Stimulated activated CD8-positive, alpha-beta memory T cell treated with anti-CD3 and anti-CD28 coated beads, Interleukin-12 subunit alpha, Interleukin-12 subunit beta, amount 100 ng/mL, for 24 hours (primary cell): ENCODE measurements at regions not wholly inside any gene's neighbourhood (a gene's known extent, or its start where the extent isn't known, plus 50 kb on each side); places are given as distances from the start of the nearest gene placed in this dataset.
"Not testable (repeated sequence)": the region's sequence is repeated elsewhere in the genome, so short reads cannot be mapped to it uniquely, and the experiment has no call there.

Experiments
- DNase-seq: peaks from one replicate; pipeline ENCODE4 v3.0.0-alpha.2; 2020; ENCODE audit errors: extremely low read depth

DNA sequence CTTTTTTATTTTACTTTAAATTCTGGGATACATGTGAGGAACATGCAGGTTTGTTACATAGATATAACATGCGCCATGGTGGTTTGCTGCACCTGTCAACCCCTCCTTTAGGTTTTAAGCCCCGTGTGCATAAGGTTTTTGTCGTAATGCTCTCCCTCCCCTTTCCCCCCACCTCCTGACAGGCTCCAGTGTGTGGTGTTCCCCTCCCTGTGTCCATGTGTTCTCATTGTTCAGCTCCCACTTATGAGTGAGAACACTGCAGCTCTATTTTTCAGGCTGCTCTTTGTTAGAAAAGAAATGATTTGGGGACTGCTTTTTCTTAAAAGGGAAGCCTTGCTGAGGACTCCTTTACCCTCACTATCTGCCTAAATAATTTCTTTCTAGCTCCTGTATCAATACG lies 430.2 kb upstream of the TMEM132C start:
- DNase-seq: not testable (repeated sequence)

DNA sequence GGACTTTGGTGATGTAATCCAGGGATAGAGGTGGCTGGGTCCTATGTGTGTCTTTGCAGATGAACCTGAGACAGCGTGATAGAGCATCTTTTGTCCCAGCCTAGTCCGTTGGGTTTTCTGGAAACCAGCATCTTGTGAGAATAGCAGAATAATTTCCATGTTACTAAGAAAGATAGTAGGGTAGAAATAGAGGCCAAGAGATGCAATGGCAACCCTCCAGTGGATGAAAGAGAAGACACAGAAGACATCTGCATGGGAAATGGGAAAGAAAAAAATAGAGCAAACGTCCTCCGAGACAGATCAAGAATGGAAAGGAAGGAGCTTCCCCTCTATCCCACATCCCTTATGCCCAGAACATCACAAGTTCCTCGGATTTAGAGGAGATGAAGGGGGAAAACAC lies 409.3 kb upstream of the TMEM132C start:
- no peak for DNase-seq

- DNase-seq: no peak
Observed at GRCh38 chr12:127860536-127860935, 406.4 kb upstream of the TMEM132C start.

- DNase-seq: no peak
Observed at GRCh38 chr12:127861406-127861805, 405.6 kb upstream of the TMEM132C start.

GRCh38 chr12:127873306-127873705 lies 393.7 kb upstream of the TMEM132C start:
- no peak for DNase-seq

- DNase-seq: no peak
Observed at GRCh38 chr12:127881371-127882140, 385.4 kb upstream of the TMEM132C start.

- DNase-seq: no peak
Observed at GRCh38 chr12:127883013-127883412, 384.0 kb upstream of the TMEM132C start.

DNA sequence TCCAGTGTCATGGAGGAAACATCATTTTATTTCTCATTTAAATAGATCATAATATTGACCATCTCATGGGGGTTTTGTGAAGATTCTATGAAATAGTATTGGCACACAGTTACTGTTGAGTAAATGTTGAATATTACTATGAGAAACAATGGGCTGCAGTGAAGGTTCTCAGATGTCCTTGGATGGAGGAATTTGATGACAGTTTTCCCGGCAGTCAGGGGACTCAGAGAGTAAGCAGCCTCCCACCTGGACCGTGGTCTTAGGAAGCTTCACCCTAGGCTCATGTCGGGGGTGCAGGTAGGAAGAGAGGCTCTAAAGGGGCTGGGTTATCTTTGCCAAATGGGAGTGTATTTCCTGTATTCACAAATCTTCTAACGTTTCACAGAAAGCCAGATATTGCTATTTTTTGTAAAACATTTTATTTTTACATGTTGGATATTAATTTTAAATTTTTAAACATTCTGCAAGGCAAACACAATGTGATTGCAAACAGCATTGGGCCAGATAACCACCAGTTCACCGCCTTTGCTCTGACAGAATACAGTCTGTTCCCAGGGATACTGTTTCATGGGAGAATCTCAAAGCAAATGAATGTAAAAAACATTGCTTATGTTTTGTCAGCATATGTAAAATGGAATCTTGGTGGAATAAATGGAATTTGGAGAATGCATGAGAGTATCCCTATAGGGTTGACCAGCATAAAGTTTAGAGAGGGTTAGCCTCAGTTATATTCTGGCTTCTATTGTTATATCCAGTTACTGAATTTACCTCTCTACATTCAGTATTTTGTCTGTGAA lies 380.8 kb upstream of the TMEM132C start:
- no peak for DNase-seq

- DNase-seq: no peak
Observed at GRCh38 chr12:127886827-127887226, 380.1 kb upstream of the TMEM132C start.

DNA sequence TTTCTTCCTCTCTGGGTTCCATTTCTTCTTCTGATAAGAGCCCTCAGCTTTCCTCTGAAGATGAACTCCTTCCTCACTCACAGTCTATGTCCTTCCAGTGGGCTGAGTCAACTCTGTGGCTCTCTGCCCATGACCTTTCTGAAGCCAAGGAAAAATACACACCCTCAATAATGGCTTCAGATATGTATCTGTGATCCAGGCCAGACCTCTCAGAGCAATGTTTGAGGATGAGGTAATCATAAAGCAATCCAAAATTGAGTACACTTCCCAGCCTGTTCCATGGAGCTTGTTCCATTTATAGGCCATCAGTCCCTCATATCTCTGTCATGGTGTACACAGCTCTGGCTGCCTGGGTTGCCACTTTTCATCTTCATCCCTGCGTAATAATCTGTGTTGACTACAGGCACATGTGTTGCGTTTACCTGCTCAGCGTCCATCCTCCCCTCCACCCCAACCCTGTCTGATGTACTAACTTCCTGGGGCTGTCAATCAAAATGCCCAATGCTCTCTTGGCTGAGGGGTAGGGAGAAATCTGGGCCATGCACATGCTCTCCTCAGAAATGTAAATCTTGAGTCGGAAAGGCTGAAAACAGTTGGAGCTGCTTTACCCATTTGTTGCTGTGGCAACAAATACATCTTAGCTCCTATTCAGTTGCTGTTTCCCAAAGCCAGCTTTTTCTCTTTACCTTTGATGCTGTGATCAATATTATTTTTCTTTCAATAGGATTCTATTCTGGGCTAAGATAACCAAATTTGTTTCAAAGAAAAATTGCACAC lies 377.8 kb upstream of the TMEM132C start:
- no peak for DNase-seq

DNA sequence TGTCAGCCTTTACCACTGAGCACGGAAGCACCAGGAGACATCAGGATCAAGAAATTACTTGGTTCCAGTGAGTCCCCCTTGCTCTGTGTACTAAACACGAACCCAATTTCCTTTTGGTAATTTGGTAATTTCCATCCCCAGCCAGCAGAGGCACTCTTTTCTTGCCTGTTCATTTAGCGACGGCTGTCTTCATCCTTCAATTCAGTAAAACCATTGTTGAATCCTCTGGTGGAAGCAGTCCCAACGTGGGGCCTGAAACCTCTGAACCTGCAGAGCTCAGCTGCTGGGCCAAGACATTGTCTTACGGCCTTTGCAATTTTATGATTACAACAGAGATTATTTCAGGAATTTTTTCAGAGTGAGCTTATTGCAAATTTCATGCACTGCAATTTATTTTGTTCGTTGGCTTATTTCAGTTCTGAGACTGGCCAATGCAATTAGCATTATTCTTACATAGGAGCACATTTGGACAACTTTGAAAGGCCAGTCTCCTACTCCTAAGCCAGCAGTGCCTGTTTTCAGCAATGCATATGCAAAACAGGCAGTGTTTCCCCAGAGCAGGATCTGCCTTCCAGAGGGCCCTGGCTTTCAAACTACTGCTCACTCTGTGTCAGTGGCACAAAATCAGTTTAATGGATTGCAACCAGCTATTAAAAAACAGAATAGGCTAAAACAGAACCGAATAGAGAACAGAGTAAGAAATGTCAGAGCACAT lies 372.9 kb upstream of the TMEM132C start:
- DNase-seq: no peak

DNA sequence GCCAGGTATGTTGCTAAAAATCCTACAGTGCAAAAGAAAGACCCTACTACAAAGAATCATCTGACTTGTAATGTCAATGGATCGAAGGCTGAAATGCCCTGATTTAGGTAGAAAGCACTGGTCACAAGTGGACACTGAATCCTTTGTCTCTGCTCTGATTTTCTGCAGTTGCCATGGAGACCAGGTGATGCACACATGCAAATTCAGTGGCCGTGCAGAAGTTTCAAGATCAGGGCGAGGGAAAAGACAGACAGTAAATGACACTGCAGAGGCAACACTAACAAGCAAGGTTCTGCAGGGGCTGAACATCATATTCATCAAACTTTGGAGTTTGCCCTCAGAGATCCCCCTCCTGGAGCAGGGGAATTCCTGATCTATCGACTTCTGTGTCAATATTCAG lies 370.3 kb upstream of the TMEM132C start:
- DNase-seq: no peak

GRCh38 chr12:127898616-127899015 lies 368.4 kb upstream of the TMEM132C start:
- no peak for DNase-seq

GRCh38 chr12:127899971-127900370 lies 367.0 kb upstream of the TMEM132C start:
- DNase-seq: no peak

DNA sequence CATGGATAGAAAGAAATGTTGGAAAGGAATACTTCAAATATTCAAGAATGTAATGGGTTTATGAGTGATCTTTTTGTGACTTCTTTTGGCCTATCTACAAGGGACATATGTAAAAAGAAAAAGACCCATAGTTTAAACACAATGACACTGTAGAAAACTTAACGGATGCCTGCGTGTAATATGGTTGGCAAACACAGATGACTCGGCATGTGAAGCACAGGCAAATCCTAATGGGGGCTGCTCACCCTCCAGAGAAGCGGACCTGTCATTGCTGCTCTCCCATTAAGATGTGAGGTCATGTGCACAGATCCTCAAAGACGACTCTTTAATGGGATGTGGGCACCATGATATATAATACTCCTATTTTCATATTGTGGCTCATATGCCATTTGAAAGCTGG lies 366.6 kb upstream of the TMEM132C start:
- no peak for DNase-seq

GRCh38 chr12:127903146-127903545 lies 363.8 kb upstream of the TMEM132C start:
- DNase-seq: no peak

GRCh38 chr12:127909041-127909440 lies 357.9 kb upstream of the TMEM132C start:
- DNase-seq: no peak

GRCh38 chr12:127911291-127911690 lies 355.7 kb upstream of the TMEM132C start:
- DNase-seq: no peak

GRCh38 chr12:127912035-127912665 lies 354.8 kb upstream of the TMEM132C start:
- no peak for DNase-seq

GRCh38 chr12:127923501-127923900 lies 343.5 kb upstream of the TMEM132C start:
- no peak for DNase-seq

DNA sequence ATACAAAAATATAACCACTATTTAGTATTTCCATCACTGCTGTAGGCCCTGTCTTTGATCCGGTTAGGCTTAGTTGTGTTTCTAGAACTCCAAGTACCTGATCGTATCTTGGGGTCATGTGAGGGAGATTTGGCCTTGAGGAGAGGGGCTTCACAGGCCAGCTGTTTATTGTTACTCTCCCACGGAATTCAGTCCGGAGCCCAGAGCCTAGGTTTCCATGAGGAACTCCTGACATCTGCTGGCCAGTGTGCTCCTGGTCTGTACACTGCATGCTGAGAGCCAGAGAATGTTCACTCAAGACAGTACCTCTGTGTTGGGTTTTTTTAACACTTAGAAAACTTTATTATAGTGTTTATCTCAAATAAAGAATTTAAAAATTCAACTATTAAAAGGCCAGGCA lies 341.0 kb upstream of the TMEM132C start:
- DNase-seq: no peak
